ENCODE measurements at regions not wholly inside any gene's neighbourhood (a gene's known extent, or its start where the extent isn't known, plus 50 kb on each side); places are given as distances from the start of the nearest gene placed in this dataset.

- no peaks in the 10 kb centered on the region for H3K9me3 ChIP-seq (ENCODE audit: low read length)
- H3K36me3 ChIP-seq (ENCODE audit: insufficient read depth, low read length) = no peaks in the 10 kb centered on the region
- ChIA-PET CTCF (ENCODE audit: unreplicated experiment) (no interaction called here), POLR2A (no interaction called here)
- no TSS peak for BruUV-seq (replicated peaks)
- no peaks in the 10 kb centered on the region for H3K9me2 ChIP-seq (ENCODE audit: insufficient read depth, low read length)
- DNase-seq (ENCODE audit: low spot score) = no peak
- H3K4me1 ChIP-seq (ENCODE audit: insufficient read depth, low read length, poor library complexity, severe bottlenecking) = no peaks in the 10 kb centered on the region
- no peak for TF ChIP-seq CTCF (conservative IDR thresholded peaks at IDR 0.05; ENCODE audit: low read length)
- TF ChIP-seq EZH2phosphoT487 (IDR thresholded peaks at IDR 0.05; ENCODE audit: borderline replicate concordance, low read depth, low read length) = no peak
- H3K4me2 ChIP-seq (ENCODE audit: low read length) = no peak overlapping the region
- no peak overlapping the region for H2AFZ ChIP-seq (ENCODE audit: low read length)
- intact Hi-C loops (cut with micrococcal nuclease; ENCODE audit: unreplicated experiment) = no loop called here
- no peaks in the 10 kb centered on the region for H3K79me2 ChIP-seq (ENCODE audit: insufficient read depth, low read depth, low read length)
- H3K27ac ChIP-seq (ENCODE audit: low read depth, low read length, poor library complexity, severe bottlenecking) = no peak overlapping the region
- H4K20me1 ChIP-seq (ENCODE audit: insufficient read depth, low read length) = no peaks in the 10 kb centered on the region
- H3K4me3 ChIP-seq (ENCODE audit: low read depth, low read length, poor library complexity, severe bottlenecking) = no peak overlapping the region
Measured at GRCh38 chr5:133687212-133688061, 75.1 kb upstream of the FSTL4 start.

GRCh38 chr5:133686566-133686965 lies 74.2 kb upstream of the FSTL4 start:
- no peak overlapping the region for H3K4me3 ChIP-seq (ENCODE audit: low read depth, low read length, poor library complexity, severe bottlenecking)
- BruUV-seq (replicated peaks) = no TSS peak
- no peaks in the 10 kb centered on the region for H4K20me1 ChIP-seq (ENCODE audit: insufficient read depth, low read length)
- intact Hi-C loops (cut with micrococcal nuclease; ENCODE audit: unreplicated experiment) = no loop called here
- no peaks in the 10 kb centered on the region for H3K4me1 ChIP-seq (ENCODE audit: insufficient read depth, low read length, poor library complexity, severe bottlenecking)
- H3K27ac ChIP-seq (ENCODE audit: low read depth, low read length, poor library complexity, severe bottlenecking) = no peak overlapping the region
- no peaks in the 10 kb centered on the region for H3K9me3 ChIP-seq (ENCODE audit: low read length)
- TF ChIP-seq CTCF (conservative IDR thresholded peaks at IDR 0.05; ENCODE audit: low read length) = no peak
- no peak overlapping the region for H3K4me2 ChIP-seq (ENCODE audit: low read length)
- H3K9me2 ChIP-seq (ENCODE audit: insufficient read depth, low read length) = no peaks in the 10 kb centered on the region
- no peaks in the 10 kb centered on the region for H3K79me2 ChIP-seq (ENCODE audit: insufficient read depth, low read depth, low read length)
- DNase-seq (ENCODE audit: low spot score) = no peak
- ChIA-PET POLR2A (no interaction called here), CTCF (ENCODE audit: unreplicated experiment) (no interaction called here)
- H2AFZ ChIP-seq (ENCODE audit: low read length) = no peak overlapping the region
- H3K36me3 ChIP-seq (ENCODE audit: insufficient read depth, low read length) = no peaks in the 10 kb centered on the region

GRCh38 chr5:133685402-133686018 lies 73.2 kb upstream of the FSTL4 start:
- CTCF ChIA-PET (ENCODE audit: unreplicated experiment) = interaction anchor here (0.6 kb wide), 1 partner anchor 218 kb away, joined by 4 read pairs; no protein-coding TSS in a partner anchor
- no peak for DNase-seq (ENCODE audit: low spot score)

More at GRCh38 chr5:133685402-133686018, 73.2 kb upstream of the FSTL4 start:
- H3K27ac ChIP-seq (ENCODE audit: low read depth, low read length, poor library complexity, severe bottlenecking) = no peak overlapping the region
- H3K79me2 ChIP-seq (ENCODE audit: insufficient read depth, low read depth, low read length) = no peaks in the 10 kb centered on the region
- H3K9me2 ChIP-seq (ENCODE audit: insufficient read depth, low read length) = no peaks in the 10 kb centered on the region
- POLR2A ChIA-PET = no interaction called here
- no TSS peak for BruUV-seq (replicated peaks)
- no peak overlapping the region for H3K4me3 ChIP-seq (ENCODE audit: low read depth, low read length, poor library complexity, severe bottlenecking)
- no peaks in the 10 kb centered on the region for H4K20me1 ChIP-seq (ENCODE audit: insufficient read depth, low read length)
- TF ChIP-seq EZH2phosphoT487 (IDR thresholded peaks at IDR 0.05; ENCODE audit: borderline replicate concordance, low read depth, low read length) (no peak), CTCF (conservative IDR thresholded peaks at IDR 0.05; ENCODE audit: low read length) (no peak)
- H3K9me3 ChIP-seq (ENCODE audit: low read length) = no peaks in the 10 kb centered on the region
- no peaks in the 10 kb centered on the region for H3K36me3 ChIP-seq (ENCODE audit: insufficient read depth, low read length)
- no peak overlapping the region for H2AFZ ChIP-seq (ENCODE audit: low read length)
- no peak overlapping the region for H3K4me2 ChIP-seq (ENCODE audit: low read length)
- H3K4me1 ChIP-seq (ENCODE audit: insufficient read depth, low read length, poor library complexity, severe bottlenecking) = no peaks in the 10 kb centered on the region
- intact Hi-C loops (cut with micrococcal nuclease; ENCODE audit: unreplicated experiment) = no loop called here

Measured in OCI-LY7 (cell line).